HepG2 (cell line): ENCODE measurements at regions not wholly inside any gene's neighbourhood (a gene's known extent, or its start where the extent isn't known, plus 50 kb on each side); places are given as distances from the start of the nearest gene placed in this dataset.
A peak's percentile ranks its signal among the peaks of the same experiment; 100 is the strongest.

Experiments
- ATAC-seq: fragments of 200-7000 bp; cut with Tn5 transposase; 3 replicates; pipeline ENCODE4 v1.9.1; 2020; ENCODE audit warnings: mild to moderate bottlenecking, moderate library complexity
- BruUV-seq: library from RNA; stranded (reverse); fragments of 400-500 nt; replicated peaks from 2 replicates; lab custom pipeline; 2021; lab: Mats Ljungman, UMichigan
- CTCF ChIA-PET: fragments of 300-600 bp; formaldehyde crosslinking; extraction: SDS; loops from one replicate; lab custom pipeline; 2021; ENCODE audit warnings: low total read pairs, inconsistent platforms, low intra/inter-chr PET ratio; lab: Yijun Ruan, JAX
- POLR2A ChIA-PET: fragments of 350-600 bp; sonication (Branson Sonifier 250); formaldehyde crosslinking; loops from one replicate; lab custom pipeline; 2020; ENCODE audit warnings: antibody characterized with exemption, inconsistent platforms; lab: Yijun Ruan, JAX
- DNase-seq: peaks from one replicate; pipeline ENCODE4 v3.0.0-alpha.2; 2015; ENCODE audit warnings: low spot score
- FAIRE-seq: peaks from 3 replicates; lab custom pipeline; 2011; peaks lifted over from hg19 to GRCh38; lab: Jason Lieb, UNC
- H2AFZ ChIP-seq: one replicate; pipeline ENCODE4 v1.6.1; 2011; ENCODE audit warnings: low read length, inconsistent platforms
- H3K27ac ChIP-seq: fragments of 300-600 bp; 3 replicates; pipeline ENCODE4 v1.8.0; 2011; ENCODE audit warnings: mixed run types, mild to moderate bottlenecking, mixed read lengths, low read length, inconsistent platforms; ENCODE audit not compliant: insufficient read depth; ENCODE audit errors: extremely low read length
- H3K27me3 ChIP-seq, 2 experiments: fragments of 200-600 bp in 1 of 2; 2 replicates in 1 of 2; 3 replicates in 1 of 2; pipeline versions ENCODE4 v1.6.0 to v1.8.0; 2011; ENCODE audit warnings: low read length in 2 of 2, mild to moderate bottlenecking in 2 of 2, moderate library complexity in 2 of 2, inconsistent platforms in 1 of 2; ENCODE audit not compliant: insufficient read depth in 2 of 2, control insufficient read depth in 1 of 2
- H3K36me3 ChIP-seq, 2 experiments: fragments of 200-600 bp in 1 of 2; replicated peaks in 1 of 2; 2 replicates in 1 of 2; 3 replicates in 1 of 2; pipeline versions ENCODE4 v1.5.1 to v1.8.0; 2011; ENCODE audit warnings: low read length in 2 of 2, inconsistent platforms in 1 of 2; ENCODE audit not compliant: insufficient read depth in 2 of 2, control insufficient read depth in 1 of 2
- H3K4me1 ChIP-seq: 2 replicates; pipeline ENCODE4 v1.5.1; 2012; ENCODE audit warnings: low read length, inconsistent platforms; ENCODE audit not compliant: insufficient read depth
- H3K4me2 ChIP-seq: 2 replicates; pipeline ENCODE4 v1.6.0; 2011; ENCODE audit warnings: low read depth, low read length, inconsistent platforms
- H3K4me3 ChIP-seq, 3 experiments: fragments of 200-600 bp in 1 of 3; sonication (generic), shearing (Covaris generic) in 1 of 3; replicated peaks in 1 of 3; 2 replicates each; pipeline ENCODE4 v1.5.1; 2011 to 2016; ENCODE audit warnings: low read length in 3 of 3, inconsistent platforms in 2 of 3, low read depth in 2 of 3, mild to moderate bottlenecking in 2 of 3, control low read depth in 1 of 3, mixed read lengths in 1 of 3; ENCODE audit not compliant: insufficient read depth in 1 of 3
- H3K79me2 ChIP-seq: one replicate; pipeline ENCODE4 v1.6.1; 2011; ENCODE audit warnings: low read length, inconsistent platforms; ENCODE audit not compliant: insufficient read depth
- H3K9ac ChIP-seq: 2 replicates; pipeline ENCODE4 v1.6.0; 2011; ENCODE audit warnings: mild to moderate bottlenecking, low read depth, low read length, inconsistent platforms; ENCODE audit not compliant: insufficient read depth
- H3K9me3 ChIP-seq: 2 replicates; pipeline ENCODE4 v1.5.1; 2012; ENCODE audit warnings: mild to moderate bottlenecking, low read length
- H4K20me1 ChIP-seq: 2 replicates; pipeline ENCODE4 v1.6.0; 2011; ENCODE audit warnings: inconsistent platforms, mild to moderate bottlenecking, low read length, moderate library complexity; ENCODE audit not compliant: insufficient read depth
- GZF1 ChIP-seq: sonication (generic); formaldehyde crosslinking; IDR thresholded peaks from 2 replicates; pipeline ENCODE4 v1.5.1; 2020; ENCODE audit warnings: mild to moderate bottlenecking, missing genetic modification reagents
- KDM6A ChIP-seq: IDR thresholded peaks from 2 replicates; pipeline ENCODE4 v1.6.1; 2016; ENCODE audit warnings: low read depth
- MYC ChIP-seq: sonication (generic); formaldehyde crosslinking; IDR thresholded peaks from 2 replicates; pipeline ENCODE4 v1.9.0; 2021; ENCODE audit warnings: missing genetic modification reagents, borderline replicate concordance
- NFIC ChIP-seq: IDR thresholded peaks from 2 replicates; pipeline ENCODE4 v1.6.1; 2012; ENCODE audit warnings: mild to moderate bottlenecking, low read length, inconsistent platforms
- ZMAT5 ChIP-seq: sonication (generic); formaldehyde crosslinking; IDR thresholded peaks from 2 replicates; pipeline ENCODE4 v1.5.0; 2020; ENCODE audit warnings: mild to moderate bottlenecking, low read depth, missing genetic modification reagents, borderline replicate concordance
- ZNF768 ChIP-seq: sonication (generic); formaldehyde crosslinking; IDR thresholded peaks from 2 replicates; pipeline ENCODE4 v1.4.0; 2020; ENCODE audit warnings: missing genetic modification reagents
- ZNF839 ChIP-seq: sonication (generic); formaldehyde crosslinking; IDR thresholded peaks from 2 replicates; pipeline ENCODE4 v1.4.0; 2020; ENCODE audit warnings: missing genetic modification reagents, mild to moderate bottlenecking, borderline replicate concordance
- WGBS: methylation state at CpG from one replicate; pipeline ENCODE4 v1.1.6; 2017; ENCODE audit warnings: low lambda C conversion rate; 5-methylcytosine and 5-hydroxymethylcytosine counted together
- in situ Hi-C: cut with HindIII; loops from 2 replicates; pipeline ENCODE4 v1.10.0; 2017; ENCODE audit warnings: low pct_unique_long_range_greater_than_20kb; ENCODE audit not compliant: extremely low pct_ligation_motif_present
- intact Hi-C: fragments of 100-400 bp; cut with micrococcal nuclease; formaldehyde crosslinking; loops from one replicate; pipeline ENCODE4 v1.10.0; 2022; ENCODE audit not compliant: unreplicated experiment
- TF ChIP-seq, protein P1 (sequence below): sonication (generic); formaldehyde crosslinking; IDR thresholded peaks from 2 replicates; pipeline ENCODE4 v1.8.0; 2022; ENCODE audit warnings: missing genetic modification reagents, mild to moderate bottlenecking, inconsistent platforms, borderline replicate concordance

GRCh38 chr1:60998786-60999185 is 83.6 kb upstream of the NFIA start:
- no peak overlapping the region for H3K4me2 ChIP-seq
- WGBS = 24% methylated on average over 5 of the region's 5 CpGs
- FAIRE-seq = no peak
- H3K27ac ChIP-seq = no peak overlapping the region
- DNase-seq = no peak
- BruUV-seq = no TSS peak
- H3K9me3 ChIP-seq = no peaks in the 10 kb centered on the region
- ChIA-PET CTCF (no interaction called here), POLR2A (no interaction called here)
- in situ Hi-C loops (no loop called here), intact Hi-C loops (no loop called here)
- H3K79me2 ChIP-seq = no peaks in the 10 kb centered on the region
- ATAC-seq = no peak
- no peak overlapping the region for H2AFZ ChIP-seq
- H3K27me3 ChIP-seq = peaks cover 0 to 3% of the 10 kb centered on the region in 2 experiments; a peak in 1 of 5 replicates
- no peak overlapping the region for H3K4me3 ChIP-seq
- no peaks in the 10 kb centered on the region for H3K36me3 ChIP-seq
- TF ChIP-seq KDM6A (no peak), ZNF839 (CRISPR knock-in tag) (no peak), NFIC (no peak), ZMAT5 (CRISPR knock-in tag) (no peak), GZF1 (CRISPR knock-in tag) (no peak)
- no peaks in the 10 kb centered on the region for H4K20me1 ChIP-seq
- H3K9ac ChIP-seq = no peak overlapping the region
- no peaks in the 10 kb centered on the region for H3K4me1 ChIP-seq

DNA sequence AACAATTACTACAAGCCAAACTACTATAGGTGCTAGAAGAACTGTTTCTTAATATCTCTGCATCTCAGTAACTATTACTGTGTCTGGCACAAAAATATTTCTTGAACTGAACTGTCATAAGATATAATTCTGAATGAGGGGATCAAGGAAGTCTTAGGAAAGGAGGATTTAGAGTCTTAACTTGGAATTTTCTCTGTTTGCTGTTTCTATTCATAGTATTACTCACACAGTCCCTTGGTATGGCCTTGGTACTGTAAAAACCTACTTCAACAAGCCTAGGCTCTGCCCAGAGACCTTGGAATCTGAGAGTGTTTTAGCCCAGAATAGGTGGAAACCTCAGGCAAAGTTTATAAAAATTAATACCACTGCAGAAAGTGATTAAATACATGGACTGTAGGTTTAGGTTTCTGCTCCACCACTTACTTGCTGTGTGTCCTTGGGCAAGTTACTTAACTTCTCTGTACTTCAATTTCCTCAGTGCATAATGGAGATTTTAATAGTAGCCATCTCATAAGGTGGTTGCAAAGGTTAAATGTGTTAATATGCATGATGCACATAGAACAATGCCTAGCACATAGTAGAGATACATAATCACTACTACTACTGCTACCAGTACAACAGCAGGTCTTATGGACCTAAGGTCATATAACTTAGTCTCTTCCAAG is 87.4 kb upstream of the NFIA start:
- H3K4me1 ChIP-seq = no peaks in the 10 kb centered on the region
- DNase-seq = no peak
- CTCF ChIA-PET = no interaction called here
- ATAC-seq = no peak
- peaks cover 0 to under 1% of the 10 kb centered on the region in 2 experiments; a peak in 1 of 5 replicates for H3K27me3 ChIP-seq
- BruUV-seq = no TSS peak
- TF ChIP-seq MYC (CRISPR knock-in tag) (no peak), ZNF768 (CRISPR knock-in tag) (peak; percentile 30; the same call in 1 of the 2 replicates)
- TF ChIP-seq, protein P1, sequence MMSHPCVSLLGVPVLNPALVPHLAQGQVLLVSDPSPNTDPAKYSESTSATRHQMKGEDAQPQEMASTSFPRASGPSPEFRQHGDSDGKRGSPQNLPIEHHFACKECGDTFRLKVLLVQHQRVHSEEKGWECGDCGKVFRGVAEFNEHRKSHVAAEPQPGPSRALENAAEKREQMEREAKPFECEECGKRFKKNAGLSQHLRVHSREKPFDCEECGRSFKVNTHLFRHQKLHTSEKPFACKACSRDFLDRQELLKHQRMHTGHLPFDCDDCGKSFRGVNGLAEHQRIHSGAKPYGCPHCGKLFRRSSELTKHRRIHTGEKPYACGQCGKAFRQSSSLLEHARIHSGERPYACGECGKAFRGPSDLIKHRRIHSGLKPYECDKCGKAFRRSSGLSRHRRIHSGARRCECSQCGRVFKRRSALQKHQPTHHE = no peak
- intact Hi-C loops (no loop called here), in situ Hi-C loops (no loop called here)
- no peaks in the 10 kb centered on the region for H3K79me2 ChIP-seq
- FAIRE-seq = no peak
- POLR2A ChIA-PET = no interaction called here
- H3K27ac ChIP-seq = no peak overlapping the region
- no peak overlapping the region for H3K4me2 ChIP-seq
- H4K20me1 ChIP-seq = no peaks in the 10 kb centered on the region
- no peaks in the 10 kb centered on the region for H3K9me3 ChIP-seq
- no peaks in the 10 kb centered on the region for H3K36me3 ChIP-seq
- H2AFZ ChIP-seq = no peak overlapping the region
- H3K4me3 ChIP-seq = no peak overlapping the region
- no peak overlapping the region for H3K9ac ChIP-seq
